IMR-90 (cell line): ENCODE measurements at regions not wholly inside any gene's neighbourhood (a gene's known extent, or its start where the extent isn't known, plus 50 kb on each side); places are given as distances from the start of the nearest gene placed in this dataset.

Experiments used
- ATAC-seq: fragments of 200-7000 bp; cut with Tn5 transposase; 2 replicates; pipeline ENCODE4 v1.9.1; 2020; ENCODE audit warnings: low read depth, mild to moderate bottlenecking, moderate library complexity
- BruUV-seq: library from RNA; stranded (reverse); fragments of 400-500 nt; replicated peaks from 2 replicates; lab custom pipeline; 2021; lab: Mats Ljungman, UMichigan
- CTCF ChIA-PET: fragments of 300-600 bp; formaldehyde crosslinking; extraction: SDS; loops from one replicate; lab custom pipeline; 2021; ENCODE audit warnings: antibody characterized with exemption; lab: Yijun Ruan, JAX
- POLR2A ChIA-PET: fragments of 300-600 bp; sonication (Branson Sonifier 250); formaldehyde crosslinking; loops from one replicate; lab custom pipeline; 2022; ENCODE audit warnings: antibody characterized with exemption; ENCODE audit not compliant: unreplicated experiment; lab: Charles Lee
- DNase-seq: peaks from one replicate; pipeline ENCODE4 v3.0.0; 2013
- H2AFZ ChIP-seq: replicated peaks from 2 replicates; pipeline ENCODE3; 2013; ENCODE audit warnings: low read length, mild to moderate bottlenecking; ENCODE audit not compliant: poor library complexity
- H2AK5ac ChIP-seq: 2 replicates; pipeline ENCODE4 v1.6.1; 2013; ENCODE audit warnings: low read depth, low read length, inconsistent platforms
- H2AK9ac ChIP-seq: replicated peaks from 2 replicates; pipeline ENCODE3; 2013; ENCODE audit warnings: mild to moderate bottlenecking, low read depth, low read length, moderate library complexity; ENCODE audit not compliant: poor library complexity
- H2BK120ac ChIP-seq: 2 replicates; pipeline ENCODE4 v1.6.1; 2013; ENCODE audit warnings: low read depth, low read length, inconsistent platforms
- H2BK15ac ChIP-seq: 3 replicates; pipeline ENCODE4 v1.6.1; 2013; ENCODE audit warnings: low read depth, low read length, inconsistent platforms
- H2BK20ac ChIP-seq: 2 replicates; pipeline ENCODE4 v1.6.1; 2013; ENCODE audit warnings: low read depth, mild to moderate bottlenecking, inconsistent platforms, low read length, moderate library complexity
- H2BK5ac ChIP-seq: 2 replicates; pipeline ENCODE4 v1.6.1; 2013; ENCODE audit warnings: mild to moderate bottlenecking, low read depth, low read length, inconsistent platforms; ENCODE audit not compliant: poor library complexity, severe bottlenecking
- H3K14ac ChIP-seq: replicated peaks from 2 replicates; pipeline ENCODE4 v1.6.1; 2013; ENCODE audit warnings: low read depth, low read length, inconsistent platforms
- H3K18ac ChIP-seq: 2 replicates; pipeline ENCODE4 v1.6.1; 2013; ENCODE audit warnings: low read depth, low read length, control low read depth
- H3K23ac ChIP-seq: 2 replicates; pipeline ENCODE4 v1.6.1; 2013; ENCODE audit warnings: low read depth, low read length, inconsistent platforms
- H3K27ac ChIP-seq: 2 replicates; pipeline ENCODE4 v1.5.1; 2013; ENCODE audit warnings: mild to moderate bottlenecking, control low read depth, low read length; ENCODE audit not compliant: insufficient read depth
- H3K27me3 ChIP-seq: 2 replicates; pipeline ENCODE4 v1.6.1; 2013; ENCODE audit warnings: low read length; ENCODE audit not compliant: control insufficient read depth, insufficient read depth
- H3K36me3 ChIP-seq: 2 replicates; pipeline ENCODE4 v1.6.1; 2013; ENCODE audit warnings: low read length, mixed read lengths; ENCODE audit not compliant: control insufficient read depth, insufficient read depth
- H3K4ac ChIP-seq: 2 replicates; pipeline ENCODE4 v1.6.1; 2013; ENCODE audit warnings: low read depth, low read length, inconsistent platforms
- H3K4me1 ChIP-seq: 2 replicates; pipeline ENCODE4 v1.6.1; 2013; ENCODE audit warnings: low read length, mixed read lengths; ENCODE audit not compliant: control insufficient read depth, insufficient read depth
- H3K4me2 ChIP-seq: 2 replicates; pipeline ENCODE4 v1.6.1; 2013; ENCODE audit warnings: low read depth, mild to moderate bottlenecking, control low read depth, low read length, moderate library complexity
- H3K4me3 ChIP-seq: 2 replicates; pipeline ENCODE4 v1.5.1; 2013; ENCODE audit warnings: low read depth, mild to moderate bottlenecking, control low read depth, low read length, moderate library complexity; ENCODE audit not compliant: insufficient read depth
- H3K56ac ChIP-seq: 2 replicates; pipeline ENCODE4 v1.6.1; 2013; ENCODE audit warnings: low read length, inconsistent platforms; ENCODE audit not compliant: insufficient read depth; ENCODE audit errors: extremely low read depth
- H3K79me1 ChIP-seq, 2 experiments: 2 replicates each; pipeline ENCODE4 v1.6.1; 2013; ENCODE audit warnings: low read length in 2 of 2, inconsistent platforms in 1 of 2, low read depth in 1 of 2
- H3K9ac ChIP-seq: 2 replicates; pipeline ENCODE4 v1.6.1; 2013; ENCODE audit warnings: low read depth, low read length, control low read depth
- H3K9me1 ChIP-seq: 2 replicates; pipeline ENCODE4 v1.6.1; 2013; ENCODE audit warnings: low read length, inconsistent platforms; ENCODE audit not compliant: insufficient read depth
- H3K9me3 ChIP-seq: 2 replicates; pipeline ENCODE4 v1.6.1; 2013; ENCODE audit warnings: low read length; ENCODE audit not compliant: control insufficient read depth, insufficient read depth
- H4K20me1 ChIP-seq: 2 replicates; pipeline ENCODE4 v1.6.1; 2013; ENCODE audit warnings: low read length, inconsistent platforms; ENCODE audit not compliant: insufficient read depth
- H4K5ac ChIP-seq: 2 replicates; pipeline ENCODE4 v1.6.1; 2013; ENCODE audit warnings: mild to moderate bottlenecking, low read depth, low read length, control low read depth
- H4K8ac ChIP-seq, 2 experiments: 2 replicates each; pipeline ENCODE4 v1.6.1; 2013; ENCODE audit warnings: low read depth in 2 of 2, low read length in 2 of 2, control low read depth in 1 of 2, inconsistent platforms in 1 of 2
- H4K91ac ChIP-seq: 2 replicates; pipeline ENCODE4 v1.6.1; 2013; ENCODE audit warnings: low read depth, low read length, inconsistent platforms; ENCODE audit not compliant: insufficient read depth
- BHLHE40 ChIP-seq: fragments of 150-350 bp; IDR thresholded peaks from 2 replicates; pipeline ENCODE4 v1.6.1; 2016; ENCODE audit warnings: mild to moderate bottlenecking, low read depth, low read length
- MAFK ChIP-seq: IDR thresholded peaks from 2 replicates; pipeline ENCODE4 v1.6.1; 2012; ENCODE audit warnings: low read depth, low read length, improper control_type of control experiment
- WGBS, 2 experiments: methylation state at CpG; one replicate each; pipeline versions ENCODE4 v1.1.5 to v1.1.7; 2013; ENCODE audit warnings: missing lambda C conversion rate in 2 of 2; ENCODE audit not compliant: insufficient read length in 1 of 2; ENCODE audit errors: extremely low coverage in 2 of 2; 5-methylcytosine and 5-hydroxymethylcytosine counted together
- dilution Hi-C: fragments of 300-500 bp; cut with HindIII; formaldehyde crosslinking; loops from one replicate; pipeline ENCODE4 v1.14.3; 2018; ENCODE audit warnings: low sequenced_read_pairs; ENCODE audit not compliant: unreplicated experiment
- in situ Hi-C: fragments of 300-500 bp; cut with MboI; formaldehyde crosslinking; loops from 3 replicates; pipeline ENCODE4 v1.14.3; 2019; ENCODE audit warnings: low sequenced_read_pairs, inconsistent platforms, mixed read lengths
- intact Hi-C: fragments of 100-400 bp; cut with micrococcal nuclease; formaldehyde crosslinking; loops from 2 replicates; pipeline ENCODE4 v1.10.0; 2022

GRCh38 chr13:95440441-95441088, 112.0 kb upstream of the CLDN10 start:
- H3K36me3 ChIP-seq = no peaks in the 10 kb centered on the region
- H3K14ac ChIP-seq = no peak overlapping the region
- intact Hi-C loops = no loop called here
- in situ Hi-C loops = no loop called here
- TF ChIP-seq BHLHE40 (no peak), MAFK (no peak)
- no peak overlapping the region for H2AK9ac ChIP-seq
- H2BK20ac ChIP-seq = no peak overlapping the region
- no TSS peak for BruUV-seq
- dilution Hi-C loops = no loop called here
- H3K4ac ChIP-seq = no peak overlapping the region
- no peak overlapping the region for H4K8ac ChIP-seq
- H4K20me1 ChIP-seq = no peaks in the 10 kb centered on the region
- H3K56ac ChIP-seq = no peak overlapping the region
- H3K9me1 ChIP-seq = no peaks in the 10 kb centered on the region
- CTCF ChIA-PET = no interaction called here
- ATAC-seq (no peak), DNase-seq (no peak)
- H3K9me3 ChIP-seq = peaks cover 5% of the 10 kb centered on the region; the same call in 1 of the 2 replicates
- H3K4me1 ChIP-seq = no peaks in the 10 kb centered on the region
- H2BK5ac ChIP-seq = no peak overlapping the region
- no peak overlapping the region for H3K23ac ChIP-seq
- no peak overlapping the region for H3K27ac ChIP-seq
- no peaks in the 10 kb centered on the region for H3K79me1 ChIP-seq
- H3K18ac ChIP-seq = no peak overlapping the region
- POLR2A ChIA-PET = no interaction called here
- peaks cover 8% of the 10 kb centered on the region for H3K27me3 ChIP-seq
- H3K9ac ChIP-seq = no peak overlapping the region
- H2AFZ ChIP-seq = no peak overlapping the region
- WGBS, 2 experiments = 90% methylated on average over 2 of the region's 7 CpGs; no CpG with 5 or more reads in 1 of the 2 experiments
- H2BK120ac ChIP-seq = no peak overlapping the region
- no peak overlapping the region for H2AK5ac ChIP-seq
- no peak overlapping the region for H4K91ac ChIP-seq
- H3K4me3 ChIP-seq = no peak overlapping the region
- no peak overlapping the region for H2BK15ac ChIP-seq
- no peak overlapping the region for H4K5ac ChIP-seq
- no peak overlapping the region for H3K4me2 ChIP-seq
